DOHH2 (cell line): ENCODE measurements at regions not wholly inside any gene's neighbourhood (a gene's known extent, or its start where the extent isn't known, plus 50 kb on each side); places are given as distances from the start of the nearest gene placed in this dataset.
A peak's percentile ranks its signal among the peaks of the same experiment; 100 is the strongest.

Experiments used
- H3F3A ChIP-seq: fragments of 200-600 bp; sonication (generic), shearing (Covaris generic); 2 replicates; pipeline ENCODE4 v1.6.0; 2016; ENCODE audit warnings: antibody characterized with exemption, mild to moderate bottlenecking; ENCODE audit not compliant: control insufficient read depth, insufficient read depth
- H3K27ac ChIP-seq: fragments of 200-600 bp; sonication (generic); 2 replicates; pipeline ENCODE4 v1.5.1; 2014; ENCODE audit warnings: low read depth, mild to moderate bottlenecking, low read length, moderate library complexity
- H3K27me3 ChIP-seq: fragments of 200-600 bp; sonication (generic); 2 replicates; pipeline ENCODE4 v1.6.1; 2014; ENCODE audit warnings: mild to moderate bottlenecking, low read length, mixed read lengths; ENCODE audit not compliant: control insufficient read depth
- H3K36me3 ChIP-seq: fragments of 200-600 bp; sonication (generic); 2 replicates; pipeline ENCODE4 v1.6.1; 2014; ENCODE audit warnings: mild to moderate bottlenecking, low read length, moderate library complexity, mixed read lengths; ENCODE audit not compliant: control insufficient read depth
- H3K4me1 ChIP-seq: fragments of 200-600 bp; sonication (generic); 2 replicates; pipeline ENCODE4 v1.6.1; 2014; ENCODE audit warnings: mild to moderate bottlenecking, low read length, mixed read lengths; ENCODE audit not compliant: control insufficient read depth
- H3K4me2 ChIP-seq: fragments of 200-600 bp; sonication (generic); 2 replicates; pipeline ENCODE4 v1.6.0; 2014; ENCODE audit warnings: mild to moderate bottlenecking, low read length, moderate library complexity
- H3K4me3 ChIP-seq: fragments of 200-600 bp; sonication (generic); 2 replicates; pipeline ENCODE4 v1.5.1; 2014; ENCODE audit warnings: mild to moderate bottlenecking, low read length, mixed read lengths
- H3K79me2 ChIP-seq: fragments of 200-600 bp; sonication (generic); 2 replicates; pipeline ENCODE4 v1.6.1; 2014; ENCODE audit warnings: mild to moderate bottlenecking, low read length, mixed read lengths; ENCODE audit not compliant: control insufficient read depth
- H3K9me2 ChIP-seq: fragments of 200-600 bp; sonication (generic); replicated peaks from 2 replicates; pipeline ENCODE4 v1.6.1; 2014; ENCODE audit warnings: mild to moderate bottlenecking, low read length, mixed read lengths; ENCODE audit not compliant: control insufficient read depth
- H3K9me3 ChIP-seq: fragments of 200-600 bp; sonication (generic); 2 replicates; pipeline ENCODE4 v1.6.1; 2014; ENCODE audit warnings: antibody characterized with exemption, low read length, mixed read lengths; ENCODE audit not compliant: control insufficient read depth, insufficient read depth
- H4K20me1 ChIP-seq: fragments of 200-600 bp; sonication (generic); 2 replicates; pipeline ENCODE4 v1.6.0; 2014; ENCODE audit warnings: low read depth, mild to moderate bottlenecking, antibody characterized with exemption, low read length, moderate library complexity; ENCODE audit not compliant: control insufficient read depth, insufficient read depth
- EZH2phosphoT487 ChIP-seq: fragments of 200-600 bp; sonication (generic); IDR thresholded peaks from 2 replicates; pipeline ENCODE4 v1.6.1; 2017; ENCODE audit warnings: borderline replicate concordance, mild to moderate bottlenecking, antibody characterized with exemption, low read length, moderate library complexity, mixed read lengths
- TF ChIP-seq, protein P1 (sequence below): fragments of 200-600 bp; sonication (generic); IDR thresholded peaks from one replicate; pipeline ENCODE4 v1.5.1; 2014; ENCODE audit warnings: antibody characterized with exemption, mild to moderate bottlenecking, low read depth, low read length; ENCODE audit not compliant: poor library complexity, severe bottlenecking

DNA sequence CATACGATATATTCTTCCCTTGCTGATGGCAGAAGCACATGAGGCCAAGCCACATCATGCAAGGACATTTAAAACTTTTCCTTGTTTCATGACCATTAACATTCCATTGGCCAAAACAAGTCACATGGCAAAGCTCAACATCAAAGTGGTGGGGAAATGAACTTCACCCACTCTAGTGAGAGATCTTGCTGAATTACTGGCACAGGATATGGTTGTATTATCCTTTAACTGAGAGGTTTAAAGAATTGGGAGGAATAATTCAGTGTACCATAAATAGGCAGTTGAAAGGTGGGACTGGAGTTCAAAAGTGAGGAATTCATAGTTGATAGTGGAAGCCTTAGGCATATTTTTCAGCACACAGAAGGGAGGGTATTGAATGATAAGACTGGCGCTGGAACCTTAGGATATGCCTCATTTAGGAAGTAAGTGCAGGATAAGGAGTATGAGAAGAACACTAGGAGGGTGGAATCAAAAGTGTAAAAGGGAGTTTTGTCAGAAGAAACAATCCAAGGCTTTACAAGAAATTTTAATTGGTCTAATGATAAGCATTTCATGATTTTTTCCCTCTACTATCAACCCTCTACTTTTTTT is 398.8 kb downstream of the C12orf75 start:
- peaks cover 17% of the 10 kb centered on the region for H3K4me1 ChIP-seq
- H3K79me2 ChIP-seq: no peaks in the 10 kb centered on the region
- no peak overlapping the region for H3K27ac ChIP-seq
- TF ChIP-seq, protein P1, sequence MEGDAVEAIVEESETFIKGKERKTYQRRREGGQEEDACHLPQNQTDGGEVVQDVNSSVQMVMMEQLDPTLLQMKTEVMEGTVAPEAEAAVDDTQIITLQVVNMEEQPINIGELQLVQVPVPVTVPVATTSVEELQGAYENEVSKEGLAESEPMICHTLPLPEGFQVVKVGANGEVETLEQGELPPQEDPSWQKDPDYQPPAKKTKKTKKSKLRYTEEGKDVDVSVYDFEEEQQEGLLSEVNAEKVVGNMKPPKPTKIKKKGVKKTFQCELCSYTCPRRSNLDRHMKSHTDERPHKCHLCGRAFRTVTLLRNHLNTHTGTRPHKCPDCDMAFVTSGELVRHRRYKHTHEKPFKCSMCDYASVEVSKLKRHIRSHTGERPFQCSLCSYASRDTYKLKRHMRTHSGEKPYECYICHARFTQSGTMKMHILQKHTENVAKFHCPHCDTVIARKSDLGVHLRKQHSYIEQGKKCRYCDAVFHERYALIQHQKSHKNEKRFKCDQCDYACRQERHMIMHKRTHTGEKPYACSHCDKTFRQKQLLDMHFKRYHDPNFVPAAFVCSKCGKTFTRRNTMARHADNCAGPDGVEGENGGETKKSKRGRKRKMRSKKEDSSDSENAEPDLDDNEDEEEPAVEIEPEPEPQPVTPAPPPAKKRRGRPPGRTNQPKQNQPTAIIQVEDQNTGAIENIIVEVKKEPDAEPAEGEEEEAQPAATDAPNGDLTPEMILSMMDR: no peak
- TF ChIP-seq EZH2phosphoT487: no peak
- H3K9me2 ChIP-seq: no peaks in the 10 kb centered on the region
- H4K20me1 ChIP-seq: no peaks in the 10 kb centered on the region
- H3K27me3 ChIP-seq: no peaks in the 10 kb centered on the region
- H3F3A ChIP-seq: no peaks in the 10 kb centered on the region
- no peaks in the 10 kb centered on the region for H3K9me3 ChIP-seq
- H3K4me3 ChIP-seq: no peak overlapping the region
- no peak overlapping the region for H3K4me2 ChIP-seq
- no peaks in the 10 kb centered on the region for H3K36me3 ChIP-seq

DNA sequence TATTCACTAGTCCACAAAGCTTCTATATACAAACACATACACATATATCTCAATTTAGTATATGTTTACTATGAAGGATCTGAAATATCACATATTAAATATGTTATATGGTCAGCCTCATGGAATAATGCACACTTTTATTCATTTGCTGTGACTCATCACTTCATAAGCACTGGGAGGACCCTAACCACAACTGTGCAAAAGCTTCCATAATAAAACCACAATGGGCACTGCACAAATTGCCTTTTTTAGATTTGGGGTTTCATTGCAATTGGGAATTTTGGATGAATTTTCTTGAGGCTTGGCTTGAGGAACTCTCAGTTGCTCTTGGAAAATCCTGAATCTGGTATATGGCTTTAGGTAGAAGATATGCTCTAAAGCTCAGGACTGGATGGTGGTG is 399.4 kb downstream of the C12orf75 start:
- Histone ChIP-seq H3K9me3 (no peaks in the 10 kb centered on the region), H3K36me3 (no peaks in the 10 kb centered on the region), H4K20me1 (no peaks in the 10 kb centered on the region), H3K27ac (no peak overlapping the region), H3K4me2 (no peak overlapping the region), H3K27me3 (no peaks in the 10 kb centered on the region), H3K4me3 (no peak overlapping the region), H3K9me2 (no peaks in the 10 kb centered on the region), H3K4me1 (peaks cover 17% of the 10 kb centered on the region), H3K79me2 (no peaks in the 10 kb centered on the region), H3F3A (no peaks in the 10 kb centered on the region)
- TF ChIP-seq, protein P1: no peak
- no peak for TF ChIP-seq EZH2phosphoT487

DNA sequence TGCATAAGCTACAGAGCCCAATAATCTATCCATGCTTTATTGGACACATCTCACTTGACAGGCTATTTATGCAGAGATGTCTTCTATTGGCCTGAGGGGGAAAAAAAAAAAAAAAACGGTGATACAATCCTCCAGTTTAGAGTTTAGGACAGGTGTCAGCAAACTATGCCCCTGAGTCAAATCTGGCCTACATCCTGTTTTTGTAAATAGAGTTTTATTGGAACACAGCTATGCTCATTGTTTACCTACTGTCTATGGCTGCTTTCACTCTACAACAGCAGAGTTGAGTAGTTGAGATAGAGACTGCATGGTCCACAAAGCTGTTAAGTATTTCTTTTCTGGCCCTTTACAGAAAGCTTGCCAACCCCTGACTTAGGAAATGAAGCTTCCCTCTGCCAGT is 403.1 kb downstream of the C12orf75 start:
- H3K9me3 ChIP-seq: no peaks in the 10 kb centered on the region
- H3K36me3 ChIP-seq: no peaks in the 10 kb centered on the region
- TF ChIP-seq EZH2phosphoT487: no peak
- TF ChIP-seq, protein P1: no peak
- no peaks in the 10 kb centered on the region for H4K20me1 ChIP-seq
- H3K79me2 ChIP-seq: no peaks in the 10 kb centered on the region
- H3K4me1 ChIP-seq: peaks cover 39% of the 10 kb centered on the region
- H3K4me2 ChIP-seq: peak overlapping the region; percentile 34
- H3K9me2 ChIP-seq: no peaks in the 10 kb centered on the region
- no peak overlapping the region for H3K4me3 ChIP-seq
- H3K27me3 ChIP-seq: no peaks in the 10 kb centered on the region
- H3K27ac ChIP-seq: peak overlapping the region; percentile 50
- no peaks in the 10 kb centered on the region for H3F3A ChIP-seq
